ENCODE measurements at regions not wholly inside any gene's neighbourhood (a gene's known extent, or its start where the extent isn't known, plus 50 kb on each side); places are given as distances from the start of the nearest gene placed in this dataset.

DNA sequence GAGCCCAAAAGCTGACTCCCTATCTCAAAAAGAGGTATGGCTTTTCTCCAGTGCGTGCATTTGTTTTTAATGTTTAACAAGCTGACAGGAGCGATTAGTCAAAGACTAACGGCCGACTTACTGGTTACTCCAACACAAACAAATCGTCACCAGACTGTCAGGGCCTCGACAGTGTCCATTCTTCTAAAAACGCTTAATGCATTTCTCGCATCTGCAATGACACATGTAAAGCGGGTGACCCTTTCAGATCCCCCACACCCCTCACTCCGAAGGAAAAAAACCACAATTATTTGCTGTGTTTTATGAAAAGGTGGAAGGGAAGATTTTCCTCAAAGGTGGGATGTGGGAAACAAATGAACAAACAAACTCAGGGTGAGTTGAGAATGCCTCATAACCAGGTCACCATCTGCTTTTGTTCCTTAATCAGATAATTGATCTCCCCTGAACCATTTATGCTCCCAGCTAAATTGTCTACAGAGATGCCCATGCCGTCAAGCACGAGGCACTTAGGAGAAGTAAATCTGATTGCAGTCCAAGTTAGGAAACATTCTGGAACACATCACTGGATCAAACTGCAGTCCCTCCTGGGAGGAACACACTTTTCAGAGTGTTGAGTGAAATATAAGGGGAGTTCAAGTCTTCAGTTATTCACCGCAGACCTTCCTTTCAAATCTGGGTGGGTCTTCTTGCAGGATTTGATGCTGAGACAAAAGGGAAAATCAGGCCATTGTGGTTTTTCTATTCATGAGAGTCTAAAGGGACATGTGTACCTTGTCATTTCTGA lies 340.8 kb downstream of the CMPK2 start:
- no peaks in the 10 kb centered on the region for H3K36me3 ChIP-seq (ENCODE audit: control insufficient read depth in 2 of 2, extremely low read depth in 1 of 2, insufficient read depth in 2 of 2, low read length in 2 of 2)
- no peaks in the 10 kb centered on the region for H3K27me3 ChIP-seq (ENCODE audit: control insufficient read depth, extremely low read depth, insufficient read depth, low read length)
- no peak overlapping the region for H2AFZ ChIP-seq (ENCODE audit: control insufficient read depth, low read length)
- H3K9ac ChIP-seq (ENCODE audit: control insufficient read depth, extremely low read depth, insufficient read depth, low read length), result no peak overlapping the region
- DNase-seq (ENCODE audit: low read depth, low spot score) (no peak), FAIRE-seq (no peak)
- no peaks in the 10 kb centered on the region for H3K9me3 ChIP-seq (ENCODE audit: control insufficient read depth, low read depth, low read length)
- H3K4me2 ChIP-seq (ENCODE audit: control insufficient read depth, extremely low read depth, insufficient read depth, low read depth, low read length), result no peak overlapping the region
- dilution Hi-C loops (cut with MboI; ENCODE audit: extremely low pct_ligation_motif_present, low sequenced_read_pairs), result no loop called here
- no peaks in the 10 kb centered on the region for H3K9me1 ChIP-seq (ENCODE audit: control insufficient read depth, extremely low read depth, insufficient read depth, low read length)
- no peak overlapping the region for H3K27ac ChIP-seq (ENCODE audit: control insufficient read depth, insufficient read depth, low read length)
- H4K20me1 ChIP-seq (ENCODE audit: control insufficient read depth, extremely low read depth, insufficient read depth, low read length), result no peaks in the 10 kb centered on the region
- TF ChIP-seq, protein P1, sequence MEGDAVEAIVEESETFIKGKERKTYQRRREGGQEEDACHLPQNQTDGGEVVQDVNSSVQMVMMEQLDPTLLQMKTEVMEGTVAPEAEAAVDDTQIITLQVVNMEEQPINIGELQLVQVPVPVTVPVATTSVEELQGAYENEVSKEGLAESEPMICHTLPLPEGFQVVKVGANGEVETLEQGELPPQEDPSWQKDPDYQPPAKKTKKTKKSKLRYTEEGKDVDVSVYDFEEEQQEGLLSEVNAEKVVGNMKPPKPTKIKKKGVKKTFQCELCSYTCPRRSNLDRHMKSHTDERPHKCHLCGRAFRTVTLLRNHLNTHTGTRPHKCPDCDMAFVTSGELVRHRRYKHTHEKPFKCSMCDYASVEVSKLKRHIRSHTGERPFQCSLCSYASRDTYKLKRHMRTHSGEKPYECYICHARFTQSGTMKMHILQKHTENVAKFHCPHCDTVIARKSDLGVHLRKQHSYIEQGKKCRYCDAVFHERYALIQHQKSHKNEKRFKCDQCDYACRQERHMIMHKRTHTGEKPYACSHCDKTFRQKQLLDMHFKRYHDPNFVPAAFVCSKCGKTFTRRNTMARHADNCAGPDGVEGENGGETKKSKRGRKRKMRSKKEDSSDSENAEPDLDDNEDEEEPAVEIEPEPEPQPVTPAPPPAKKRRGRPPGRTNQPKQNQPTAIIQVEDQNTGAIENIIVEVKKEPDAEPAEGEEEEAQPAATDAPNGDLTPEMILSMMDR (optimal IDR thresholded peaks at IDR 0.05 in 1 of 3, IDR thresholded peaks at IDR 0.05 in 1 of 3, conservative IDR thresholded peaks at IDR 0.05 in 1 of 3; ENCODE audit: extremely low read depth in 1 of 3, insufficient read depth in 2 of 3, low read length in 3 of 3), result no peak
- no peak for TF ChIP-seq EZH2 (IDR thresholded peaks at IDR 0.05; ENCODE audit: low read length)
- no peaks in the 10 kb centered on the region for H3K79me2 ChIP-seq (ENCODE audit: control insufficient read depth, insufficient read depth, low read length)
- no peaks in the 10 kb centered on the region for H3K4me1 ChIP-seq (ENCODE audit: control insufficient read depth, extremely low read depth, insufficient read depth, low read length)
- H3K4me3 ChIP-seq (ENCODE audit: control insufficient read depth in 2 of 3, extremely low read depth in 1 of 3, insufficient read depth in 2 of 3, low read depth in 1 of 3, low read length in 3 of 3), result no peak overlapping the region

DNA sequence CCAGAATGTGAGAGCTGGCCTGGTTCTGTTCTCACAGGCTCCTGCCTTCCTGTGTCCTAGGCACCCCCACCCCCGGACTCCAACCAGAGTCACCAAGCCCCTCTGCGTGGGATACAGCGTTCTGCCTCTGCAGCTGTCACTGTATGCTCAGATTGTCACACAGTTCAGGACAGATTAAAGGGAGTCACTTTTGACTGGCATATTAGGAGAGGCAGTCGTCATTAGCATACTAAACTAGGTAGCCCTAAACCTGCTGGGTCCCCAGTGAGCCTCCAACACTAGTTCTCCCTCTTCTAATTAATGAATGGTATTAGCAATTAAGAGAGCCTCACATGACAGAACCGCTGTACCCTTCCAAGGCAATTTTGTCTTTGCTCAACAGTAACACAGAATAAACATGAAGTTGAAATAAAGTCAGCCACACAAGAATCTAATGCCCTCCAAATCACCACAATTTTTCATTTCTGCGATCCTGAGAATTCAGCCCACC lies 340.2 kb downstream of the CMPK2 start:
- Histone ChIP-seq H3K36me3 (ENCODE audit: control insufficient read depth in 2 of 2, extremely low read depth in 1 of 2, insufficient read depth in 2 of 2, low read length in 2 of 2) (no peaks in the 10 kb centered on the region), H3K4me2 (ENCODE audit: control insufficient read depth, extremely low read depth, insufficient read depth, low read depth, low read length) (no peak overlapping the region), H3K27me3 (ENCODE audit: control insufficient read depth, extremely low read depth, insufficient read depth, low read length) (no peaks in the 10 kb centered on the region), H3K9ac (ENCODE audit: control insufficient read depth, extremely low read depth, insufficient read depth, low read length) (no peak overlapping the region), H3K79me2 (ENCODE audit: control insufficient read depth, insufficient read depth, low read length) (no peaks in the 10 kb centered on the region), H3K27ac (ENCODE audit: control insufficient read depth, insufficient read depth, low read length) (no peak overlapping the region), H3K4me3 (ENCODE audit: control insufficient read depth in 2 of 3, extremely low read depth in 1 of 3, insufficient read depth in 2 of 3, low read depth in 1 of 3, low read length in 3 of 3) (no peak overlapping the region), H4K20me1 (ENCODE audit: control insufficient read depth, extremely low read depth, insufficient read depth, low read length) (no peaks in the 10 kb centered on the region), H3K4me1 (ENCODE audit: control insufficient read depth, extremely low read depth, insufficient read depth, low read length) (no peaks in the 10 kb centered on the region), H2AFZ (ENCODE audit: control insufficient read depth, low read length) (no peak overlapping the region), H3K9me3 (ENCODE audit: control insufficient read depth, low read depth, low read length) (no peaks in the 10 kb centered on the region), H3K9me1 (ENCODE audit: control insufficient read depth, extremely low read depth, insufficient read depth, low read length) (no peaks in the 10 kb centered on the region)
- dilution Hi-C loops (cut with MboI; ENCODE audit: extremely low pct_ligation_motif_present, low sequenced_read_pairs), result no loop called here
- DNase-seq (ENCODE audit: low read depth, low spot score), result no peak
- FAIRE-seq, result no peak
- TF ChIP-seq, protein P1 (optimal IDR thresholded peaks at IDR 0.05 in 1 of 3, IDR thresholded peaks at IDR 0.05 in 1 of 3, conservative IDR thresholded peaks at IDR 0.05 in 1 of 3; ENCODE audit: extremely low read depth in 1 of 3, insufficient read depth in 2 of 3, low read length in 3 of 3), result no peak
- TF ChIP-seq EZH2 (IDR thresholded peaks at IDR 0.05; ENCODE audit: low read length), result no peak
